GM23338 (cell line): ENCODE measurements at regions not wholly inside any gene's neighbourhood (a gene's known extent, or its start where the extent isn't known, plus 50 kb on each side); places are given as distances from the start of the nearest gene placed in this dataset.

Experiments used
- ATAC-seq: fragments of 200-7000 bp; cut with Tn5 transposase; 3 replicates; pipeline ENCODE4 v1.9.1; 2020
- DNase-seq: peaks from one replicate; pipeline ENCODE4 v3.0.0-alpha.2; 2015; ENCODE audit warnings: low spot score
- H2AFZ ChIP-seq: fragments of 200-600 bp; sonication (generic); 2 replicates; pipeline ENCODE4 v1.8.0; 2016; ENCODE audit warnings: antibody characterized with exemption, mild to moderate bottlenecking, moderate library complexity
- H3F3A ChIP-seq: fragments of 200-600 bp; sonication (generic); replicated peaks from 2 replicates; pipeline ENCODE4 v1.8.0; 2017; ENCODE audit warnings: antibody characterized with exemption, mixed run types, low read depth
- H3K27ac ChIP-seq: fragments of 200-600 bp; sonication (generic); 2 replicates; pipeline ENCODE4 v1.6.1; 2016; ENCODE audit warnings: low read depth
- H3K27me3 ChIP-seq: fragments of 200-600 bp; sonication (generic); 2 replicates; pipeline ENCODE4 v1.8.0; 2016; ENCODE audit warnings: mild to moderate bottlenecking, mixed run types, moderate library complexity; ENCODE audit not compliant: insufficient read depth
- H3K36me3 ChIP-seq: fragments of 200-600 bp; sonication (generic); 2 replicates; pipeline ENCODE4 v1.8.0; 2016; ENCODE audit warnings: mild to moderate bottlenecking; ENCODE audit not compliant: insufficient read depth
- H3K4me1 ChIP-seq: fragments of 200-600 bp; sonication (generic); 2 replicates; pipeline ENCODE4 v1.8.0; 2016; ENCODE audit warnings: mild to moderate bottlenecking, moderate library complexity; ENCODE audit not compliant: insufficient read depth
- H3K4me2 ChIP-seq: fragments of 200-600 bp; sonication (generic); 2 replicates; pipeline ENCODE4 v1.7.1; 2017; ENCODE audit warnings: mixed run types
- H3K4me3 ChIP-seq: fragments of 200-600 bp; sonication (generic); 2 replicates; pipeline ENCODE4 v1.6.1; 2016; ENCODE audit warnings: mixed run types
- H3K79me2 ChIP-seq: fragments of 200-600 bp; sonication (generic); replicated peaks from 2 replicates; pipeline ENCODE4 v1.8.0; 2017; ENCODE audit warnings: mild to moderate bottlenecking; ENCODE audit not compliant: insufficient read depth
- H3K9me2 ChIP-seq: fragments of 200-600 bp; sonication (generic); 2 replicates; pipeline ENCODE4 v1.8.0; 2017; ENCODE audit not compliant: insufficient read depth
- H4K20me1 ChIP-seq: fragments of 200-600 bp; sonication (generic); replicated peaks from 2 replicates; pipeline ENCODE4 v1.8.0; 2017; ENCODE audit warnings: mild to moderate bottlenecking; ENCODE audit not compliant: insufficient read depth
- H3K27ac Mint-ChIP-seq: 2 replicates; pipeline ENCODE4 v1.8.0; 2020; ENCODE audit warnings: inconsistent platforms, mild to moderate bottlenecking, moderate library complexity, mixed read lengths
- H3K27me3 Mint-ChIP-seq: 3 replicates; pipeline ENCODE4 v1.8.0; 2022; ENCODE audit warnings: low read depth, mild to moderate bottlenecking, moderate library complexity, mixed read lengths, inconsistent platforms; ENCODE audit not compliant: insufficient read depth, poor library complexity
- H3K36me3 Mint-ChIP-seq: 3 replicates; pipeline ENCODE4 v1.8.0; 2021; ENCODE audit warnings: low read depth, mild to moderate bottlenecking, inconsistent platforms, moderate library complexity, mixed read lengths
- H3K4me1 Mint-ChIP-seq: 3 replicates; pipeline ENCODE4 v1.8.0; 2020; ENCODE audit warnings: mild to moderate bottlenecking, inconsistent platforms, mixed read lengths
- H3K4me3 Mint-ChIP-seq: 3 replicates; pipeline ENCODE4 v1.8.0; 2021; ENCODE audit warnings: moderate library complexity, mild to moderate bottlenecking, inconsistent platforms, mixed read lengths
- H3K9me3 Mint-ChIP-seq: 3 replicates; pipeline ENCODE4 v1.8.0; 2020; ENCODE audit warnings: moderate library complexity, mild to moderate bottlenecking, inconsistent platforms, mixed read lengths
- CREB1 ChIP-seq: fragments of 250-450 bp; sonication (Bioruptor Pico); IDR thresholded peaks from 2 replicates; pipeline ENCODE4 v1.5.0; 2020; ENCODE audit warnings: low read depth, mild to moderate bottlenecking, moderate library complexity
- EZH2 ChIP-seq: fragments of 200-600 bp; sonication (generic); IDR thresholded peaks from one replicate; pipeline ENCODE4 v1.8.0; 2017; ENCODE audit warnings: antibody characterized with exemption, mild to moderate bottlenecking, low read depth; ENCODE audit not compliant: unreplicated experiment
- EZH2phosphoT487 ChIP-seq: fragments of 200-600 bp; sonication (generic); IDR thresholded peaks from one replicate; pipeline ENCODE4 v1.8.1; 2018; ENCODE audit warnings: antibody characterized with exemption; ENCODE audit not compliant: unreplicated experiment
- JUNB ChIP-seq: IDR thresholded peaks from one replicate; pipeline ENCODE4 v1.6.1; 2016; ENCODE audit warnings: antibody characterized with exemption; ENCODE audit not compliant: unreplicated experiment
- POLR2AphosphoS5 ChIP-seq: IDR thresholded peaks from 2 replicates; pipeline ENCODE4 v1.6.1; 2016; ENCODE audit warnings: antibody characterized with exemption, low read depth
- REST ChIP-seq: IDR thresholded peaks from one replicate; pipeline ENCODE4 v1.6.1; 2018; ENCODE audit warnings: antibody characterized with exemption; ENCODE audit not compliant: unreplicated experiment
- STAT1 ChIP-seq: IDR thresholded peaks from one replicate; pipeline ENCODE4 v1.6.1; 2016; ENCODE audit warnings: antibody characterized with exemption; ENCODE audit not compliant: unreplicated experiment
- ZNF114 ChIP-seq: fragments of 250-450 bp; sonication (Bioruptor Pico); IDR thresholded peaks from 2 replicates; pipeline ENCODE4 v1.5.0; 2020; ENCODE audit warnings: mild to moderate bottlenecking, moderate library complexity
- ZNF331 ChIP-seq: fragments of 250-450 bp; sonication (Bioruptor Pico); IDR thresholded peaks from 2 replicates; pipeline ENCODE4 v1.5.0; 2020; ENCODE audit warnings: low read depth, mild to moderate bottlenecking, moderate library complexity

DNA sequence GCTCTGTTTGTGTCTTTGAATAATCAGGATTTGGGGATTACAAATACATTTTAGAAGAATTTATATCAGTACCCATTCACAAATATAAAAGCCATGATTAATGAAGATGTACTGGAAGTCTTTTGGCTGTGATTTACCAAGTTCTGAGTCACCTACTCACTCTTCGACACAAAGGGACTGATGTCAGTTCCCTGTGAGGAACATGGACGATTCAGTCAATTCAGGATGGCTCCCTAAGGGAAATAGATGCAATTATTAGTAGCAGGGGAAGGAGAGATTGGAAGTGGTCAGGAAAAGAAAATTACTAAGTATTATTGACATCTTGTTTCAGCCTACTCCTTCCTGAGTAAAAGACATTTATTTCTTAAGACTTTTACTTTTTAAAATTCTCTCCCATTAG is 550.7 kb upstream of the SLIT2 start:
- Histone ChIP-seq H3K4me1 (no peaks in the 10 kb centered on the region), H3F3A (no peaks in the 10 kb centered on the region), H3K27me3 (no peaks in the 10 kb centered on the region), H3K79me2 (no peaks in the 10 kb centered on the region), H3K4me3 (no peak overlapping the region), H3K9me2 (no peaks in the 10 kb centered on the region), H4K20me1 (no peaks in the 10 kb centered on the region), H3K27ac (no peak overlapping the region), H3K4me2 (no peak overlapping the region), H2AFZ (no peak overlapping the region), H3K36me3 (no peaks in the 10 kb centered on the region)
- Mint-ChIP-seq H3K9me3 (peaks cover 4% of the 10 kb centered on the region; the same call in 1 of the 3 replicates), H3K4me3 (no peak overlapping the region), H3K4me1 (no peaks in the 10 kb centered on the region), H3K27me3 (no peaks in the 10 kb centered on the region), H3K36me3 (0 out of 3 replicates have a peak, but pooled peaks cover 4% of the 10 kb centered on the region), H3K27ac (no peak overlapping the region)
- TF ChIP-seq STAT1: no peak
- DNase-seq: no peak
- no peak for ATAC-seq

DNA sequence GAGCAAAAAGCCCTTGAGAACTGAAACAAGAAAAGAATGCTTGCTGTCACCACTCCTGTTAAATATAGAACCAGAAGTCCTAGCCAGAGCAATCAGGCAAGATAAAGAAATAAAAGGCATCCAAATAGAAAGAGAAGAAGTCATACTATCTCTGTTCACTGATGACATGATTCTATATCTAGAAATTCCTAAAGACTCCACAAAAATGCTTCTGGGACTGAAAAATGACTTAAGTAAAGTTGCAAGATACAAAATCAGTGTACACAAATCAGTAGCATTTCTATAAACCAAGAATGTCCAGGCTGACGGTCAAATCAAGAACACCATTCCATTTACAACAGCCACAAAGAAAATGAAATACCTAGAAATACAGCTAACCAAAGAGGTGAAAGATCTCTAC is 552.7 kb upstream of the SLIT2 start:
- Histone ChIP-seq H4K20me1 (no peaks in the 10 kb centered on the region), H3K36me3 (no peaks in the 10 kb centered on the region), H3K4me2 (no peak overlapping the region), H3K9me2 (no peaks in the 10 kb centered on the region), H3K27ac (no peak overlapping the region), H2AFZ (no peak overlapping the region), H3K27me3 (no peaks in the 10 kb centered on the region), H3F3A (no peaks in the 10 kb centered on the region), H3K79me2 (no peaks in the 10 kb centered on the region), H3K4me3 (no peak overlapping the region), H3K4me1 (0 out of 2 replicates have a peak, but pooled peaks cover 6% of the 10 kb centered on the region)
- no peak overlapping the region for H3K27ac Mint-ChIP-seq
- H3K4me1 Mint-ChIP-seq: peaks cover 9% of the 10 kb centered on the region
- H3K4me3 Mint-ChIP-seq: no peak overlapping the region
- no peaks in the 10 kb centered on the region for H3K27me3 Mint-ChIP-seq
- no peak for ATAC-seq
- DNase-seq: no peak
- 0 out of 3 replicates have a peak, but pooled peaks cover 4% of the 10 kb centered on the region for H3K36me3 Mint-ChIP-seq
- peaks cover 4% of the 10 kb centered on the region; the same call in 1 of the 3 replicates for H3K9me3 Mint-ChIP-seq
- TF ChIP-seq POLR2AphosphoS5: no peak
- no peak for TF ChIP-seq EZH2
- no peak for TF ChIP-seq STAT1

GRCh38 chr4:19694812-19695211 is 556.9 kb upstream of the SLIT2 start:
- H3K79me2 ChIP-seq: no peaks in the 10 kb centered on the region
- no peak overlapping the region for H3K27ac ChIP-seq
- H3K4me3 ChIP-seq: no peak overlapping the region
- Mint-ChIP-seq H3K27ac (no peak overlapping the region), H3K9me3 (peaks cover 4% of the 10 kb centered on the region; the same call in 1 of the 3 replicates), H3K36me3 (0 out of 3 replicates have a peak, but pooled peaks cover 4% of the 10 kb centered on the region), H3K27me3 (no peaks in the 10 kb centered on the region), H3K4me3 (no peak overlapping the region), H3K4me1 (peaks cover 9% of the 10 kb centered on the region)
- H2AFZ ChIP-seq: 0 out of 2 replicates have a peak overlapping the region, but pooled peaks have one; percentile 67
- H3F3A ChIP-seq: no peaks in the 10 kb centered on the region
- ATAC-seq: no peak
- no peak overlapping the region for H3K4me2 ChIP-seq
- H3K4me1 ChIP-seq: 0 out of 2 replicates have a peak, but pooled peaks cover 6% of the 10 kb centered on the region
- H3K36me3 ChIP-seq: no peaks in the 10 kb centered on the region
- H4K20me1 ChIP-seq: no peaks in the 10 kb centered on the region
- H3K27me3 ChIP-seq: no peaks in the 10 kb centered on the region
- no peaks in the 10 kb centered on the region for H3K9me2 ChIP-seq
- DNase-seq: no peak
- no peak for TF ChIP-seq EZH2phosphoT487
- no peak for TF ChIP-seq POLR2AphosphoS5
- TF ChIP-seq CREB1 (CRISPR knock-in tag): no peak
- TF ChIP-seq ZNF114 (CRISPR knock-in tag): no peak
- TF ChIP-seq JUNB: no peak
- no peak for TF ChIP-seq ZNF331 (CRISPR knock-in tag)
- TF ChIP-seq REST: no peak
